GM10266 (cell line): ENCODE measurements at regions not wholly inside any gene's neighbourhood (a gene's known extent, or its start where the extent isn't known, plus 50 kb on each side); places are given as distances from the start of the nearest gene placed in this dataset.

Source experiments
- DNase-seq: peaks from one replicate; pipeline ENCODE4 v3.0.0; 2012; ENCODE audit errors: extremely low spot score
- CTCF ChIP-seq: IDR thresholded peaks from 2 replicates; pipeline ENCODE4 v1.5.1; 2012; ENCODE audit warnings: mild to moderate bottlenecking, low read depth; ENCODE audit not compliant: control insufficient read depth, insufficient read depth; ENCODE audit errors: missing control alignments

GRCh38 chr2:239822146-239822831 is 202.9 kb downstream of the NDUFA10 start:
- no peak for TF ChIP-seq CTCF
- no peak for DNase-seq

- TF ChIP-seq CTCF, result no peak
- no peak for DNase-seq
Observed at GRCh38 chr2:239821694-239822075, 203.5 kb downstream of the NDUFA10 start.

GRCh38 chr2:239820836-239821693 is 204.1 kb downstream of the NDUFA10 start:
- TF ChIP-seq CTCF, result no peak
- DNase-seq, result no peak

- no peak for TF ChIP-seq CTCF
- no peak for DNase-seq
Observed at GRCh38 chr2:239819974-239820555, 205.1 kb downstream of the NDUFA10 start.

GRCh38 chr2:239819091-239819973 is 205.8 kb downstream of the NDUFA10 start:
- no peak for DNase-seq
- TF ChIP-seq CTCF, result no peak

GRCh38 chr2:239818531-239819011 is 206.6 kb downstream of the NDUFA10 start:
- TF ChIP-seq CTCF, result no peak
- DNase-seq, result no peak
